ENCODE measurements at regions not wholly inside any gene's neighbourhood (a gene's known extent, or its start where the extent isn't known, plus 50 kb on each side); places are given as distances from the start of the nearest gene placed in this dataset.

- TF ChIP-seq NFIC (IDR thresholded peaks at IDR 0.05) (no peak), FOXM1 (IDR thresholded peaks at IDR 0.05; ENCODE audit: borderline replicate concordance, low read depth) (no peak), TAF1 (IDR thresholded peaks at IDR 0.05; ENCODE audit: low read depth) (no peak), YY1 (IDR thresholded peaks at IDR 0.05; ENCODE audit: low read depth) (no peak), USF1 (IDR thresholded peaks at IDR 0.05) (no peak), TEAD4 (IDR thresholded peaks at IDR 0.05) (no peak), ZBTB7A (IDR thresholded peaks at IDR 0.05; ENCODE audit: low read depth) (no peak)
Observed at GRCh38 chr17:22202702-22203101, 510.4 kb downstream of the KCNJ18 start.

- TF ChIP-seq YY1 (IDR thresholded peaks at IDR 0.05; ENCODE audit: low read depth) (no peak), CEBPB (IDR thresholded peaks at IDR 0.05) (no peak), USF1 (IDR thresholded peaks at IDR 0.05) (no peak), EP300 (IDR thresholded peaks at IDR 0.05; ENCODE audit: borderline replicate concordance) (no peak), MAX (IDR thresholded peaks at IDR 0.05) (no peak), ZBTB7A (IDR thresholded peaks at IDR 0.05; ENCODE audit: low read depth) (no peak), NFIC (IDR thresholded peaks at IDR 0.05) (no peak), RAD21 (IDR thresholded peaks at IDR 0.05; ENCODE audit: low read depth) (no peak), FOXM1 (IDR thresholded peaks at IDR 0.05; ENCODE audit: borderline replicate concordance, low read depth) (no peak), TAF1 (IDR thresholded peaks at IDR 0.05; ENCODE audit: low read depth) (no peak), REST (IDR thresholded peaks at IDR 0.05; ENCODE audit: low read depth) (no peak), TEAD4 (IDR thresholded peaks at IDR 0.05) (no peak), EGR1 (IDR thresholded peaks at IDR 0.05) (no peak), TCF12 (IDR thresholded peaks at IDR 0.05; ENCODE audit: low read depth) (no peak), CREB1 (IDR thresholded peaks at IDR 0.05; ENCODE audit: low read depth) (no peak)
Observed at GRCh38 chr17:22203208-22203715, 510.9 kb downstream of the KCNJ18 start.

GRCh38 chr17:22217135-22217534, 524.8 kb downstream of the KCNJ18 start:
- no peak for TF ChIP-seq NFIC (IDR thresholded peaks at IDR 0.05)
- no peak for TF ChIP-seq FOXM1 (IDR thresholded peaks at IDR 0.05; ENCODE audit: borderline replicate concordance, low read depth)
- no peak for TF ChIP-seq TCF12 (IDR thresholded peaks at IDR 0.05; ENCODE audit: low read depth)
- no peak for TF ChIP-seq EP300 (IDR thresholded peaks at IDR 0.05; ENCODE audit: borderline replicate concordance)
- TF ChIP-seq CEBPB (IDR thresholded peaks at IDR 0.05): no peak
- TF ChIP-seq CREB1 (IDR thresholded peaks at IDR 0.05; ENCODE audit: low read depth): no peak
- TF ChIP-seq ZBTB7A (IDR thresholded peaks at IDR 0.05; ENCODE audit: low read depth): no peak
- no peak for TF ChIP-seq MAX (IDR thresholded peaks at IDR 0.05)

GRCh38 chr17:22221344-22221743, 529.0 kb downstream of the KCNJ18 start:
- TF ChIP-seq RAD21 (IDR thresholded peaks at IDR 0.05; ENCODE audit: low read depth) (no peak), CREB1 (IDR thresholded peaks at IDR 0.05; ENCODE audit: low read depth) (no peak), USF1 (IDR thresholded peaks at IDR 0.05) (no peak), TCF12 (IDR thresholded peaks at IDR 0.05; ENCODE audit: low read depth) (no peak), FOXM1 (IDR thresholded peaks at IDR 0.05; ENCODE audit: borderline replicate concordance, low read depth) (no peak), MAX (IDR thresholded peaks at IDR 0.05) (no peak), EGR1 (IDR thresholded peaks at IDR 0.05) (no peak), EP300 (IDR thresholded peaks at IDR 0.05; ENCODE audit: borderline replicate concordance) (no peak), TAF1 (IDR thresholded peaks at IDR 0.05; ENCODE audit: low read depth) (no peak), YY1 (IDR thresholded peaks at IDR 0.05; ENCODE audit: low read depth) (no peak), CEBPB (IDR thresholded peaks at IDR 0.05) (no peak), ZBTB7A (IDR thresholded peaks at IDR 0.05; ENCODE audit: low read depth) (no peak), NFIC (IDR thresholded peaks at IDR 0.05) (no peak), REST (IDR thresholded peaks at IDR 0.05; ENCODE audit: low read depth) (no peak), TEAD4 (IDR thresholded peaks at IDR 0.05) (no peak)

GRCh38 chr17:22233382-22233781, 541.1 kb downstream of the KCNJ18 start:
- TF ChIP-seq TCF12 (IDR thresholded peaks at IDR 0.05; ENCODE audit: low read depth) (no peak), EP300 (IDR thresholded peaks at IDR 0.05; ENCODE audit: borderline replicate concordance) (no peak), CREB1 (IDR thresholded peaks at IDR 0.05; ENCODE audit: low read depth) (no peak), TAF1 (IDR thresholded peaks at IDR 0.05; ENCODE audit: low read depth) (no peak), YY1 (IDR thresholded peaks at IDR 0.05; ENCODE audit: low read depth) (no peak), USF1 (IDR thresholded peaks at IDR 0.05) (no peak), MAX (IDR thresholded peaks at IDR 0.05) (no peak), ZBTB7A (IDR thresholded peaks at IDR 0.05; ENCODE audit: low read depth) (no peak), CEBPB (IDR thresholded peaks at IDR 0.05) (no peak)

Data from Ishikawa (cell line).